Endodermal cell (in vitro differentiated cells): ENCODE measurements at regions not wholly inside any gene's neighbourhood (a gene's known extent, or its start where the extent isn't known, plus 50 kb on each side); places are given as distances from the start of the nearest gene placed in this dataset.

Experiments used
- DNase-seq: peaks from one replicate; pipeline ENCODE4 v3.0.0-alpha.2; 2017
- H3K27ac ChIP-seq: 2 replicates; pipeline ENCODE4 v1.5.1; 2013; ENCODE audit warnings: mild to moderate bottlenecking, low read depth, low read length, moderate library complexity
- H3K27me3 ChIP-seq: 2 replicates; pipeline ENCODE4 v1.6.1; 2013; ENCODE audit warnings: mild to moderate bottlenecking, low read length, moderate library complexity; ENCODE audit not compliant: insufficient read depth, control insufficient read depth, poor library complexity, severe bottlenecking
- H3K36me3 ChIP-seq: 2 replicates; pipeline ENCODE4 v1.7.0; 2013; ENCODE audit warnings: mild to moderate bottlenecking, low read length, moderate library complexity; ENCODE audit not compliant: control insufficient read depth, insufficient read depth
- H3K4me1 ChIP-seq: one replicate; pipeline ENCODE4 v1.7.0; 2013; ENCODE audit warnings: low read length; ENCODE audit not compliant: control insufficient read depth, insufficient read depth
- H3K4me3 ChIP-seq: 2 replicates; pipeline ENCODE4 v1.5.1; 2013; ENCODE audit warnings: mild to moderate bottlenecking, low read length, moderate library complexity
- H3K9ac ChIP-seq: 2 replicates; pipeline ENCODE4 v1.6.1; 2013; ENCODE audit warnings: mild to moderate bottlenecking, low read length, moderate library complexity; ENCODE audit not compliant: poor library complexity, severe bottlenecking; ENCODE audit errors: extremely low read depth
- H3K9me3 ChIP-seq: 2 replicates; pipeline ENCODE4 v1.6.1; 2013; ENCODE audit warnings: mild to moderate bottlenecking, low read length, moderate library complexity; ENCODE audit not compliant: control insufficient read depth
- H3K27ac Mint-ChIP-seq: 2 replicates; pipeline ENCODE4 v1.8.0; 2020; ENCODE audit warnings: mixed read lengths
- H3K27me3 Mint-ChIP-seq: 2 replicates; pipeline ENCODE4 v1.8.0; 2021; ENCODE audit warnings: mild to moderate bottlenecking, mixed read lengths; ENCODE audit not compliant: insufficient read depth
- H3K36me3 Mint-ChIP-seq: 2 replicates; pipeline ENCODE4 v1.8.0; 2020; ENCODE audit warnings: low read depth, mixed read lengths
- H3K4me1 Mint-ChIP-seq: 2 replicates; pipeline ENCODE4 v1.8.0; 2020; ENCODE audit warnings: mixed read lengths
- H3K4me3 Mint-ChIP-seq: 2 replicates; pipeline ENCODE4 v1.8.0; 2020; ENCODE audit warnings: mild to moderate bottlenecking, moderate library complexity, mixed read lengths
- H3K9me3 Mint-ChIP-seq: 2 replicates; pipeline ENCODE4 v1.8.0; 2020; ENCODE audit warnings: mild to moderate bottlenecking, mixed read lengths
- WGBS, 2 experiments: methylation state at CpG; one replicate each; pipeline versions ENCODE4 v1.1.5 to v1.1.7; 2013; ENCODE audit warnings: missing lambda C conversion rate in 2 of 2, mixed read lengths in 1 of 2; ENCODE audit not compliant: insufficient coverage in 1 of 2, insufficient read length in 1 of 2; 5-methylcytosine and 5-hydroxymethylcytosine counted together
- TF ChIP-seq, protein P1 (sequence below): fragments of 200-600 bp; sonication (generic); conservative IDR thresholded peaks from 2 replicates; pipeline ENCODE4 v1.5.0; 2021; ENCODE audit warnings: antibody characterized with exemption, mild to moderate bottlenecking

DNA sequence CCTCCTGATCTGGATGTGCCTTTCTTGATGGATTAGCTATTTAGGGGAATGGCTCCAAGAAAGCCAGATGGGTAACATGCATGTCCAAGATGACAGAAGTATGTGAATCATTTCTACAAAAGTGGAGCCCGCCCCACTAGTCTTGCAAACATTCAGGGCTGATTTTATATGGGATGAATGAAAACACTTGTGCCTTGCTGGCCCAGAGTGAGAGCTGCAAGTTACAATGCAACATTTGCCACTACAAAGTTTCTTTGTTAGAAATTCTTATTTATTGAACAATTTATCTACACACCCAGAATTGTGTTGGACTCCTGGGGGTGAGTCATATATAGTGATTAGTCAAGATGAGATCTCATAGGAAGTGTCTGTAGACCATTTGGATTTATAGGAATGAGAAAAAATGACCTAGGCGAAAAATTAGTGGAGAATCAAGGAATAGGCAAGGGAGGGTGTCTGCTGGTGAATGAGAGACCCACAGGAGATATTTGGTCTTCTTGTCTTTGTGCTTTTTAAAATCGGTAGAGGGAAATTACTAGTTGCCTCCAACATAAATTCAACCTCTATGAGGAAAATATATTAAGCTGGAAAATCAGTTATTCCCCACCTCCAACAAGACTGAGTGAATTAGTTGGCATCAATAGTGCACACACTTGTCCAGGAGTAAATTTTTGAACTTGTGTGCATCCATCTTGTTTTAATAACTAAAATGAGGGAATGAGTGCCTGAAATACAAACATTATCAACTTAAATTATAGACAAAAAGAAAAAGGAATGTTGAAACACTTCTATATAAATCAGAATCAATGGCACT, 53.5 kb upstream of the DCBLD2 start:
- Histone ChIP-seq H3K9ac (no peak overlapping the region), H3K27me3 (no peaks in the 10 kb centered on the region), H3K9me3 (no peaks in the 10 kb centered on the region), H3K4me3 (no peak overlapping the region), H3K36me3 (no peaks in the 10 kb centered on the region), H3K27ac (no peak overlapping the region), H3K4me1 (no peaks in the 10 kb centered on the region)
- Mint-ChIP-seq H3K27me3 (no peaks in the 10 kb centered on the region), H3K4me3 (no peak overlapping the region), H3K27ac (no peak overlapping the region), H3K4me1 (peaks cover 4% of the 10 kb centered on the region), H3K9me3 (no peaks in the 10 kb centered on the region), H3K36me3 (no peaks in the 10 kb centered on the region)
- WGBS, 2 experiments, result 89 to 90% methylated on average over 2 to 3 of the region's 3 CpGs
- no peak for DNase-seq
- TF ChIP-seq, protein P1, sequence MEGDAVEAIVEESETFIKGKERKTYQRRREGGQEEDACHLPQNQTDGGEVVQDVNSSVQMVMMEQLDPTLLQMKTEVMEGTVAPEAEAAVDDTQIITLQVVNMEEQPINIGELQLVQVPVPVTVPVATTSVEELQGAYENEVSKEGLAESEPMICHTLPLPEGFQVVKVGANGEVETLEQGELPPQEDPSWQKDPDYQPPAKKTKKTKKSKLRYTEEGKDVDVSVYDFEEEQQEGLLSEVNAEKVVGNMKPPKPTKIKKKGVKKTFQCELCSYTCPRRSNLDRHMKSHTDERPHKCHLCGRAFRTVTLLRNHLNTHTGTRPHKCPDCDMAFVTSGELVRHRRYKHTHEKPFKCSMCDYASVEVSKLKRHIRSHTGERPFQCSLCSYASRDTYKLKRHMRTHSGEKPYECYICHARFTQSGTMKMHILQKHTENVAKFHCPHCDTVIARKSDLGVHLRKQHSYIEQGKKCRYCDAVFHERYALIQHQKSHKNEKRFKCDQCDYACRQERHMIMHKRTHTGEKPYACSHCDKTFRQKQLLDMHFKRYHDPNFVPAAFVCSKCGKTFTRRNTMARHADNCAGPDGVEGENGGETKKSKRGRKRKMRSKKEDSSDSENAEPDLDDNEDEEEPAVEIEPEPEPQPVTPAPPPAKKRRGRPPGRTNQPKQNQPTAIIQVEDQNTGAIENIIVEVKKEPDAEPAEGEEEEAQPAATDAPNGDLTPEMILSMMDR, result no peak

DNA sequence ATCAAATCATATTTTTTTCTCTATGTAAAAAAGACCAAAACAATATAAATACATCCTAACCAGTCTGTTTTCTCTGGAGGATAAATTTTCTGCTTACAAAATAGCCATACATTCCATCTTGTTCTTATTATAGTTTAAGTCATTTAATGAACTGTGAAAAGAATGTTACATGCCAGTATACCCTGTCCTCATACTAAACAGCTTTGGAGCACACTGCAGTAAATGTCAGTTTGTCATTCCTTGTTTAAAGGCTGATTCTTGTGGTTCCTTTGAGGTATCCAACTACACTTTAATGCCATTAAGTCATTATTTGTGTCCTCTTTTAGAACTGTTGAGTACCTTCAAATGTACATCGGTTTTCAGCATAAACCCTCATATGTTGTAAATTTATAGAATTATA, 52.7 kb upstream of the DCBLD2 start:
- H3K36me3 ChIP-seq, result no peaks in the 10 kb centered on the region
- Mint-ChIP-seq H3K36me3 (no peaks in the 10 kb centered on the region), H3K27me3 (no peaks in the 10 kb centered on the region), H3K9me3 (no peaks in the 10 kb centered on the region), H3K27ac (no peak overlapping the region), H3K4me3 (no peak overlapping the region), H3K4me1 (peaks cover 4% of the 10 kb centered on the region)
- no peak overlapping the region for H3K4me3 ChIP-seq
- H3K27me3 ChIP-seq, result no peaks in the 10 kb centered on the region
- H3K4me1 ChIP-seq, result no peaks in the 10 kb centered on the region
- no peak overlapping the region for H3K9ac ChIP-seq
- no peaks in the 10 kb centered on the region for H3K9me3 ChIP-seq
- DNase-seq, result no peak
- TF ChIP-seq, protein P1, result no peak
- no CpG with 5 or more reads among the region's 1 CpG for WGBS, 2 experiments
- no peak overlapping the region for H3K27ac ChIP-seq

GRCh38 chr3:98952404-98952803, 50.9 kb upstream of the DCBLD2 start:
- peaks cover 4% of the 10 kb centered on the region for H3K4me1 Mint-ChIP-seq
- Histone ChIP-seq H3K27me3 (no peaks in the 10 kb centered on the region), H3K36me3 (no peaks in the 10 kb centered on the region), H3K27ac (no peak overlapping the region), H3K9me3 (no peaks in the 10 kb centered on the region), H3K9ac (no peak overlapping the region), H3K4me1 (no peaks in the 10 kb centered on the region), H3K4me3 (no peak overlapping the region)
- no peaks in the 10 kb centered on the region for H3K27me3 Mint-ChIP-seq
- no peak for DNase-seq
- H3K27ac Mint-ChIP-seq, result no peak overlapping the region
- 86 to 91% methylated on average over 1 of the region's 1 CpG for WGBS, 2 experiments
- TF ChIP-seq, protein P1, result no peak
- no peaks in the 10 kb centered on the region for H3K9me3 Mint-ChIP-seq
- H3K4me3 Mint-ChIP-seq, result no peak overlapping the region
- H3K36me3 Mint-ChIP-seq, result no peaks in the 10 kb centered on the region
